GM20000 (cell line): ENCODE measurements at regions not wholly inside any gene's neighbourhood (a gene's known extent, or its start where the extent isn't known, plus 50 kb on each side); places are given as distances from the start of the nearest gene placed in this dataset.
A peak's percentile ranks its signal among the peaks of the same experiment; 100 is the strongest.

Experiments
- DNase-seq: peaks from one replicate; pipeline ENCODE4 v3.0.0; 2012; ENCODE audit warnings: low spot score
- CTCF ChIP-seq: IDR thresholded peaks from 2 replicates; pipeline ENCODE4 v1.5.1; 2012; ENCODE audit warnings: mild to moderate bottlenecking, control low read depth; ENCODE audit errors: extremely low read depth, missing control alignments

GRCh38 chr4:169342906-169343564, 72.3 kb upstream of the SH3RF1 start:
- DNase-seq: no peak
- no peak for TF ChIP-seq CTCF

GRCh38 chr4:169342159-169342860, 71.6 kb upstream of the SH3RF1 start:
- TF ChIP-seq CTCF: no peak

DNA sequence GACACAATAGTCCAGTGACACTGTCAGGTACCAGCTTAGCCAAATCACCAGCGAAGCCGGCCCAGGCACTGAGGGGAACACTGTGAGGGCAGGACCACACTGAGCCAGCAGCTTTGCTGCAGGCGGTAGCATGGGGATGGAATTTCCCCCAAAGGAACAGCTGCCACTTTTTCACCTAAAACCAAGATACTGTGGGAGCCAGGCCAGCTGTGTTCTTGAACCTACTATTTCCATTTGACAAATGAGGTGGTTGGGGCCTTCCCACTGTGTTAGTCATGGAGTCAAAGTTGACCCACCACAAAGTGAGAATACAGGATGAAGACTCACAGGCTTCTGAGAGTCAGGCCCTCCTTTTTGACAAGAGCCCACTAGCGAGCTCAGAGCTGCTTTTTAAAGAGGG, 70.7 kb upstream of the SH3RF1 start:
- DNase-seq: peak; percentile 26
- no peak for TF ChIP-seq CTCF

More at GRCh38 chr4:169342159-169342860, 71.6 kb upstream of the SH3RF1 start:
- no peak for DNase-seq

DNA sequence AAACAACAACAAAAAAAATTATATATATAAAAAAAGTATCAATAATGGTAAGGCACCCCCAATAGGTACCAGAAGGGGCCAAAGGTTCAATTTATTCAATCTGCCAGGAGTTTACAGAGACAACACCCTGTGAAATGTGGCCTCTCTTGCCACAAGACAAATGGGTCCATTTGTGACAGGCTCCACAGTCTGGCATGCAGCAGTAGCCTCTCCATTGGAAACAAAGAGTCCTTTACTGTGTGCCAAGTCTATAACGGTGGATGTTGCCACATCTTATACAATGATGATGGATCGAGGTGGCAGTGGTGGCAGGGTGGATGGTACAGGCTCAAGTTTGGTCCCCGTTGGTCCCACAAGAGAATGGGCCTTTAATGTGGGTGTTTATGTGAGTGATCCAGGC, 70.1 kb upstream of the SH3RF1 start:
- no peak for DNase-seq
- TF ChIP-seq CTCF: no peak

DNA sequence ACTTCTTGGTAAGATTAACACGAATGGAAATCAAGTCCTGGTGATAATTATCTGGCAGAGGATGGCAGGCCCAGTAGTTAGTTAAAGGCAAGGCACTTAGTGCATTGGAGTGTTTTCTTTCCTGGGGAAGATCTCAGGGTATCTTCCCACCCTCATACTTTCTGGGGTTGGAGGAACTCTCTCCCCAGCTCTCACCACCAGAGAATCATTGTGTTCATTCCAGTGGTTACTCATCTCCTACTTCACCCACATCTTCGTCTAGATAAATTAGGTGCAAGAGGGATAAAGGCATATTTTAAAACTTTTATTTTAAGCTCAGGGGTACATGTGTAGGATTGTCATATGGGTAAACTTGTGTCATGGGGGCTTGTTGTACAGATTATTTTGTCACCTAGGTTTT, 67.5 kb upstream of the SH3RF1 start:
- no peak for TF ChIP-seq CTCF
- DNase-seq: no peak

- no peak for DNase-seq
- no peak for TF ChIP-seq CTCF
Observed at GRCh38 chr4:169337510-169337909, 66.8 kb upstream of the SH3RF1 start.

DNA sequence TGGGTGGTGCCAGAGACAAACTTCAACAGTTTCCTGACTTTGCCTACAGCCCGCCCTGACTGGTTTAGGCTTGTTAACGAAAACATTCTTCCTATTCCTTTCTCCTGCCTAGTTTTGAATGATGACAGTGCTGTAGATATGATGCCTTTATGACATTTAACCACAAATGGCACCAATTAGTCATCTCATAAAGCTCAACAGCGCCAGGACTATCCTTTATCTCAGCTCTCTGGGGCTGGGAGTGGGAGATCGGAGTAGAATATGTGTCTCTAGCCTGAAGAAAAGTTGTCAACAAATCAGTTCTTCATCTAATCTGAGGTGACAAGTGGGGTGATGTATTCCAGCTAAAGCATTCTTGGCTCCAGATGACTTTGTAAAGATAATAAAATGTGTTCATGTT, 64.6 kb upstream of the SH3RF1 start:
- no peak for DNase-seq
- no peak for TF ChIP-seq CTCF
